Psoas muscle (tissue), 7 donors: ENCODE measurements at regions not wholly inside any gene's neighbourhood (a gene's known extent, or its start where the extent isn't known, plus 50 kb on each side); places are given as distances from the start of the nearest gene placed in this dataset.

Experiments used
- ATAC-seq, 4 donors: fragments of 200-7000 bp; cut with Tn5 transposase; one replicate each; pipeline ENCODE4 v1.9.1; 2020; ENCODE audit warnings: moderate library complexity in 3 of 4, mild to moderate bottlenecking in 2 of 4
- DNase-seq, 2 donors: peaks; one replicate each; pipeline ENCODE4 v3.0.0-alpha.2; 2020
- H3K27ac ChIP-seq: fragments of 200-600 bp; one replicate; pipeline ENCODE4 v1.8.0; 2022
- H3K27me3 ChIP-seq, 3 donors: fragments of 200-600 bp in 1 of 3; one replicate each; pipeline versions ENCODE4 v1.6.1 to v1.8.0; 2013 to 2022; ENCODE audit warnings: low read length in 2 of 3, mild to moderate bottlenecking in 2 of 3, moderate library complexity in 1 of 3; ENCODE audit not compliant: insufficient read depth in 3 of 3
- H3K36me3 ChIP-seq, 2 donors: fragments of 200-600 bp in 1 of 2; one replicate each; pipeline versions ENCODE4 v1.6.1 to v1.8.0; 2013 to 2022; ENCODE audit warnings: low read depth in 1 of 2, mild to moderate bottlenecking in 1 of 2, moderate library complexity in 1 of 2; ENCODE audit not compliant: insufficient read depth in 1 of 2
- H3K4me1 ChIP-seq: fragments of 200-600 bp; one replicate; pipeline ENCODE4 v1.8.0; 2022
- H3K4me3 ChIP-seq: fragments of 200-600 bp; one replicate; pipeline ENCODE4 v1.8.0; 2022; ENCODE audit warnings: mild to moderate bottlenecking
- H3K9me3 ChIP-seq: fragments of 200-600 bp; one replicate; pipeline ENCODE4 v1.8.0; 2022
- CTCF ChIP-seq: fragments of 200-600 bp; IDR thresholded peaks from one replicate; pipeline ENCODE4 v1.8.0; 2022; ENCODE audit warnings: antibody characterized with exemption
- WGBS, 3 donors: extraction: QIAGEN DNeasy Blood & Tissue Kit; methylation state at CpG; one replicate each; pipeline versions ENCODE4 v1.1.6 to v1.1.7; 2013; 5-methylcytosine and 5-hydroxymethylcytosine counted together
- intact Hi-C, 2 donors: fragments of 100-400 bp; cut with DNase I; formaldehyde crosslinking; loops; one replicate each; pipeline versions ENCODE4 v1.11.0 to v1.14.2; 2022
- donor health status: healthy with polysubstance abuse.
- donor health status: DM: no; HTN: no; CAD: no; lungs with moderate emphysema.
- donor health status: Bipolar disorder and iron deficiency.
- donor health status: healthy.
- donor health status: DM: yes; HTN: yes; CAD: no.
- donor health status: DM: no; HTN: no; CAD: no.
- donor health status: DM: yes; HTN: yes; CAD: no.

- Histone ChIP-seq H3K9me3 (no peaks in the 10 kb centered on the region), H3K4me1 (no peaks in the 10 kb centered on the region), H3K27me3 (peaks cover 0 to 3% (median 0%) of the 10 kb centered on the region in 3 donors), H3K4me3 (no peak overlapping the region), H3K27ac (no peak overlapping the region), H3K36me3 (no peaks in the 10 kb centered on the region)
- intact Hi-C loops = no loop called here
- ATAC-seq = no peak
- WGBS, 3 donors = 78 to 92% (median 79%) methylated on average over 1 of the region's 1 CpG
- TF ChIP-seq CTCF = no peak
- DNase-seq = no peak
These were observed 204.2 kb upstream of the HMGA2 start for GRCh38 chr12:65620046-65620445.

- Histone ChIP-seq H3K27ac (no peak overlapping the region), H3K27me3 (peaks cover 0 to 3% (median 0%) of the 10 kb centered on the region in 3 donors), H3K36me3 (no peaks in the 10 kb centered on the region), H3K9me3 (no peaks in the 10 kb centered on the region), H3K4me3 (no peak overlapping the region), H3K4me1 (no peaks in the 10 kb centered on the region)
- WGBS, 3 donors = 90 to 92% (median 91%) methylated on average over 6 of the region's 6 CpGs
- DNase-seq (no peak), ATAC-seq (no peak)
- intact Hi-C loops = no loop called here
- no peak for TF ChIP-seq CTCF
These were observed 202.2 kb upstream of the HMGA2 start for GRCh38 chr12:65622056-65622455.

- H3K27me3 ChIP-seq = peaks cover 0 to 3% (median 0%) of the 10 kb centered on the region in 3 donors
- intact Hi-C loops = no loop called here
- H3K27ac ChIP-seq = no peak overlapping the region
- H3K4me1 ChIP-seq = no peaks in the 10 kb centered on the region
- TF ChIP-seq CTCF = no peak
- H3K36me3 ChIP-seq = no peaks in the 10 kb centered on the region
- ATAC-seq (no peak), DNase-seq (no peak)
- H3K9me3 ChIP-seq = no peaks in the 10 kb centered on the region
- 76 to 91% (median 91%) methylated on average over 1 of the region's 1 CpG for WGBS, 3 donors
- H3K4me3 ChIP-seq = no peak overlapping the region
These were observed 200.8 kb upstream of the HMGA2 start for GRCh38 chr12:65623507-65623906.

- no peak for ATAC-seq
- H3K36me3 ChIP-seq = no peaks in the 10 kb centered on the region
- no peak overlapping the region for H3K27ac ChIP-seq
- no peak for DNase-seq
- no peaks in the 10 kb centered on the region for H3K4me1 ChIP-seq
- WGBS, 3 donors = 62 to 80% (median 77%) methylated on average over 4 of the region's 4 CpGs
- no peaks in the 10 kb centered on the region for H3K9me3 ChIP-seq
- H3K4me3 ChIP-seq = no peak overlapping the region
- intact Hi-C loops = no loop called here
- no peak for TF ChIP-seq CTCF
- peaks cover 0 to 8% (median 0%) of the 10 kb centered on the region in 3 donors for H3K27me3 ChIP-seq
These were observed 199.7 kb upstream of the HMGA2 start for GRCh38 chr12:65624554-65625086.

- no peak for ATAC-seq
- H3K36me3 ChIP-seq = no peaks in the 10 kb centered on the region
- no peak overlapping the region for H3K27ac ChIP-seq
- TF ChIP-seq CTCF = no peak
- H3K27me3 ChIP-seq = peaks cover 0 to 8% (median 0%) of the 10 kb centered on the region in 3 donors
- no peak overlapping the region for H3K4me3 ChIP-seq
- intact Hi-C loops = no loop called here
- no peak for DNase-seq
- no peaks in the 10 kb centered on the region for H3K9me3 ChIP-seq
- no peaks in the 10 kb centered on the region for H3K4me1 ChIP-seq
These were observed 196.2 kb upstream of the HMGA2 start for GRCh38 chr12:65628061-65628460.
